GM21515 (cell line): ENCODE measurements at regions not wholly inside any gene's neighbourhood (a gene's known extent, or its start where the extent isn't known, plus 50 kb on each side); places are given as distances from the start of the nearest gene placed in this dataset.
"Not testable (repeated sequence)": the region's sequence is repeated elsewhere in the genome, so short reads cannot be mapped to it uniquely, and the experiment has no call there.

Experiments used
- ATAC-seq: cut with Tn5 transposase; IDR thresholded peaks from one replicate; pipeline ENCODE4 v1.9.1; 2021; ENCODE audit not compliant: unreplicated experiment

- no peak for ATAC-seq
Measured at GRCh38 chr12:125856896-125857295, 791.7 kb downstream of the AACS start.

- ATAC-seq = no peak
Measured at GRCh38 chr12:125860672-125861288, 795.5 kb downstream of the AACS start.

- ATAC-seq = no peak
Measured at GRCh38 chr12:125861299-125862281, 796.4 kb downstream of the AACS start.

GRCh38 chr12:125865236-125865635, 800.0 kb downstream of the AACS start:
- not testable (repeated sequence) for ATAC-seq

GRCh38 chr12:125871811-125872594, 806.8 kb downstream of the AACS start:
- no peak for ATAC-seq

- no peak for ATAC-seq
Measured at GRCh38 chr12:125873016-125873415, 807.8 kb downstream of the AACS start.

GRCh38 chr12:125878483-125878882, 813.2 kb downstream of the AACS start:
- no peak for ATAC-seq

GRCh38 chr12:125882141-125882540, 816.9 kb downstream of the AACS start:
- ATAC-seq = no peak

GRCh38 chr12:125888921-125889320, 823.7 kb downstream of the AACS start:
- no peak for ATAC-seq

- ATAC-seq = no peak
Measured at GRCh38 chr12:125889742-125890141, 824.5 kb downstream of the AACS start.

GRCh38 chr12:125890366-125890905, 825.2 kb downstream of the AACS start:
- no peak for ATAC-seq

- ATAC-seq = no peak
Measured at GRCh38 chr12:125890971-125891370, 825.7 kb downstream of the AACS start.

- ATAC-seq = no peak
Measured at GRCh38 chr12:125892276-125892675, 827.0 kb downstream of the AACS start.

- ATAC-seq = no peak
Measured at GRCh38 chr12:125902991-125903390, 837.8 kb downstream of the AACS start.

GRCh38 chr12:125907351-125907750, 842.1 kb downstream of the AACS start:
- ATAC-seq = no peak

- no peak for ATAC-seq
Measured at GRCh38 chr12:125919856-125920470, 854.7 kb downstream of the AACS start.

GRCh38 chr12:125922330-125922729, 857.1 kb downstream of the AACS start:
- ATAC-seq = no peak

GRCh38 chr12:125936502-125936901, 871.3 kb downstream of the AACS start:
- ATAC-seq = no peak

- no peak for ATAC-seq
Measured at GRCh38 chr12:125944446-125944845, 879.2 kb downstream of the AACS start.

- ATAC-seq = no peak
Measured at GRCh38 chr12:125949471-125949870, 884.2 kb downstream of the AACS start.

GRCh38 chr12:125954362-125954761, 889.1 kb downstream of the AACS start:
- no peak for ATAC-seq
